HG02759 (cell line): ENCODE measurements at regions not wholly inside any gene's neighbourhood (a gene's known extent, or its start where the extent isn't known, plus 50 kb on each side); places are given as distances from the start of the nearest gene placed in this dataset.

Source experiments
- ATAC-seq: cut with Tn5 transposase; IDR thresholded peaks from one replicate; pipeline ENCODE4 v1.9.1; 2021; ENCODE audit warnings: mild to moderate bottlenecking, moderate library complexity; ENCODE audit not compliant: unreplicated experiment

GRCh38 chr12:17810399-17810798 lies 279.6 kb downstream of the RERGL start:
- ATAC-seq, result no peak

- no peak for ATAC-seq
Observed at GRCh38 chr12:17809206-17809605, 280.8 kb downstream of the RERGL start.

- ATAC-seq, result no peak
Observed at GRCh38 chr12:17802657-17803641, 287.0 kb downstream of the RERGL start.

- ATAC-seq, result no peak
Observed at GRCh38 chr12:17793854-17794253, 296.1 kb downstream of the RERGL start.

- ATAC-seq, result no peak
Observed at GRCh38 chr12:17778242-17778641, 311.8 kb downstream of the RERGL start.

DNA sequence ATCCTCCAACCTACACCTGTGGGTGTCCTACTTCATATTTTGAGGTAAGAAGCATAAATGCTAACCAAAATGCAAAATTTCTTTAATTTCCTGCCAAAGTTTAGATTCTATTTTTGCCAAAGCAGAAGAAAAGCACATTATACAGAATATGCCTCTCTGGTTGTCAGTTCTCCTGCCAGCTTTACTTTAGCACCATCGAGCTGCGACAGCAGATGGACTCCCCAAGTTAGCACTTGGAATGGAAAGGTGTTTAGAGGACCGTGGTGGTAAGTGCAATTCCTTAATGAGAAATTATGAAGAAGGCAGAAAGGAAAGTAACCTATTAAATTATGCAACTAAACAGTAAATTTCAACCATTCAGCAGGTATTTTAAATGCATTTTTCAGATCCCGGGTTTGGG lies 326.6 kb downstream of the RERGL start:
- ATAC-seq, result no peak

DNA sequence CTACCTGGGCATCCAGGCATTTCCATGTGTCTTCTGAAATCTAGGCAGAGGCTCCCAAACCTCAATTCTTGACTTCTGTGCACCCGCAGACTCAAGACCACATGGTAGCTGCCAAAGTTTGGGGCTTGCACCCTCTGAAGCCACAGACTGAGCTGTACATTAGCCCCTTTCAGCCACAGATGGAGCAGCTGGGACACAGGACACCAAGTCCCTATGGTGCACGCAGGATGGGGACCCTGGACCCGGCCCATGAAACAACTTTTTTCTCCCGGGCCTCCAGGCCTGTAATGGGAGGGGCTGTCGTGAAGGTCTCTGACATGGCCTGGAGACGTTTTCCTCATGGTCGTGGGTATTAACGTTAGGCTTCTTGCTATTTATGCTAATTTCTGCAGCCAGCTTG lies 330.0 kb downstream of the RERGL start:
- ATAC-seq, result no peak
